ENCODE measurements at regions not wholly inside any gene's neighbourhood (a gene's known extent, or its start where the extent isn't known, plus 50 kb on each side); places are given as distances from the start of the nearest gene placed in this dataset.
"Not testable (repeated sequence)": the region's sequence is repeated elsewhere in the genome, so short reads cannot be mapped to it uniquely, and the experiment has no call there.

DNA sequence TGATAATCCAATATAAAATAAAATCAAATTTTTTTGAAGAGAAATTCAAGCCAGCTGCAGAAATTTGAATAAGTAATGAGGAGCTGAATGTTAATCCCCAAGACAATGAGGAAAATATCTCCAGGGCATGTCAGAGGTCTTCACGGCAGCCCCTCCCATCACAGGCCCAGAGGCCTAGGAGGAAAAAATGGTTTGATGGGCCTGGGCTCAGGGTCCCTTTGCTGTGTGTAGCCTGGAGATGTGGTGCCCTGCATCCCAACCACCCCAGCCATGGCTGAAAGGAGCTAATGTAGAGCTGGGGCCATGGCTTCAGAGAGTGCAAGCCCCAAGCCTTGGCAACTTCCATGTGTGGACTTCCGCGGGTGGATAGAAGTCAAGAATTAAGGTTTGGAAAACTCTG, 618.3 kb downstream of the TAF11L14 start:
- no peak overlapping the region for H3K9ac ChIP-seq (ENCODE audit: low read depth, low read length)
- H3K36me3 ChIP-seq (ENCODE audit: insufficient read depth, low read length), result no peaks in the 10 kb centered on the region
- H3K9me3 ChIP-seq (ENCODE audit: control insufficient read depth, insufficient read depth, low read length), result no peaks in the 10 kb centered on the region
- H3K4me1 ChIP-seq (ENCODE audit: insufficient read depth, low read length), result no peaks in the 10 kb centered on the region

DNA sequence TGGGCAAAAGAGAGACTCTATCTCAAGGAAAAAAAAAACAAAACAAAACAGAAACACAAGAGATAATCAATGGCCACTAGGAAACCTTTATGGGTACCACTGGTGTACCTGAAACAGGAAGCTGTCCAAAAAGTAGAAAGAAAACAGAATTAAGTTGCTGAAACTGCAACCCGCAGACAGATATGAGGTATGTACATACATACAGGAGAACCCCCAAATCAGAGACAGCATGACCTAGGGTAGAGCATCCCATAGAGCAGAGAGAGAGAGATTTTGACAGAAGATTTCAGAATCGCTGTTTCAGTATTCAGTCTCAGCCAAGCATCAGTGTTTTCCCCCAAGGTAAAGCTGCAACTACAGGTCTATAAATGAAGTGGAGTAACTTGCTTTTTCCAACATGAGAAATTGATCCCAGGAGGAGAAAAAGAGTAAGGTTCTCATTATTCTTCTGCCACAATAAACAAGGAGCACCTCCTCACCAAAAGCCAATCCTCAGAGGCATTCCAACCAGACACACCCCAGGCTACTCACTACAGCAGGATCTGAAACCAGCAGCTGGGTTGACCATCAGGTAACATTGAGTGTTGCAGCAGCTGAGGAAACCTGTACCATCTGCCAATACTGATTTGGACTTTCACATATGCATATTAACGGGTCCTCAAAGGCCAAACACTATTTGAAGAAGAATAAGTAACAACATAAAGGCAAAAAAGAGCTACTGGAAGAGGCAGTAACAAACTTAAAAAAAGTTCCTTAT, 630.0 kb downstream of the TAF11L14 start:
- no peak overlapping the region for H3K9ac ChIP-seq (ENCODE audit: low read depth, low read length)
- H3K4me1 ChIP-seq (ENCODE audit: insufficient read depth, low read length), result no peaks in the 10 kb centered on the region
- no peaks in the 10 kb centered on the region for H3K36me3 ChIP-seq (ENCODE audit: insufficient read depth, low read length)
- H3K9me3 ChIP-seq (ENCODE audit: control insufficient read depth, insufficient read depth, low read length), result no peaks in the 10 kb centered on the region

DNA sequence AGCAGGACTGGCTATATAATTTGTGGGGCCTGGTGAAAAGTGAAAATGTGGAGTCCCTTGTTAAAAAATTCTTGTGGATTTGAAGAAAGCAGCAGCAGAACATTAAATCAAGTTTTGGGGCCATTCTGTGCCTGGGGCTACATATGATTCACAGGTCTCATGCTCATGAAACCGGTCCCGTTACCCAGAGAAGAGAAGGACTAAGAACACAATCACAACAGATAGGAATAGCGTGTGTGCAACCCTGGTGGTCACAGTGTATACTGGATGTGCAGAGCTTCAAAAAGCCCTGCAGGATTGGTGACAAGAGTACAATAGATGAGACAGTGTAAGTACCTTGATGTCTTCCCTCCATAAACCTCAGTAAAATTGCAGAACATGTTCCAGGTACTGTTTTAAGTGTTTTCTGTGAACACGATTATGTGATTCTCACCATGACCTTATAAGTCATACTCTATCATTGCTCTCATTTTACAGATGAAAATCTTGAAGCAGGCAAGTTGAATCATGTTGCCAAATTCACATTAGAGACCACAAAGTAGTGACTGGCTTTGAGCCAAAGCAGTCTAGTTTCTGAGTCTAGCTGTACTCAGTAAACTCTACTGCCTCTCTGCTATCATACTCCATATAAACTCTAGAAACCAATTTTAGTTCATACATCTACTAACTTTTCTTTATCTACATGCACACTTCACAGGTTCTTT, 636.5 kb downstream of the TAF11L14 start:
- H3K9me3 ChIP-seq (ENCODE audit: control insufficient read depth, insufficient read depth, low read length), result no peaks in the 10 kb centered on the region
- no peaks in the 10 kb centered on the region for H3K36me3 ChIP-seq (ENCODE audit: insufficient read depth, low read length)
- no peaks in the 10 kb centered on the region for H3K4me1 ChIP-seq (ENCODE audit: insufficient read depth, low read length)
- no peak overlapping the region for H3K9ac ChIP-seq (ENCODE audit: low read depth, low read length)

DNA sequence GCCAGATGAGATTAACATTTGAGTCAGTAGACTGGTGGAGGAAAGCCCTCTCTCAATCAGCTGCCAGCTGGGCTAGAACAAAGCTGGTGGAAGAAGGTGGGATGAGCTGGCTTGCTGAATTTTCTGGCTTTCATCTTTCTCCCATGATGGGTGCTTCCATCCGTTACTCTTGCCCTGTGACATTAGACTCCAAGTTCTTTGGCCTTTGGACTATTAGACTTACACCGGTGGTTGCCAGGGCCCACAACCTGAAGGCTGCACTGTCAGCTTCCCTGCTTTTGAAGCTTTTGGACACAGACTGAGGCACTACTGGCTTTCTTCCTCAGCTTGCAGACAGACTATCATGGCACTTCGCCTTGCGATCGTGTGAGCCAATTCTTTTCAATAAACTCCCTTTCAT, 642.7 kb downstream of the TAF11L14 start:
- Histone ChIP-seq H3K36me3 (ENCODE audit: insufficient read depth, low read length) (no peaks in the 10 kb centered on the region), H3K4me1 (ENCODE audit: insufficient read depth, low read length) (no peaks in the 10 kb centered on the region), H3K9ac (ENCODE audit: low read depth, low read length) (no peak overlapping the region), H3K9me3 (ENCODE audit: control insufficient read depth, insufficient read depth, low read length) (no peaks in the 10 kb centered on the region)

DNA sequence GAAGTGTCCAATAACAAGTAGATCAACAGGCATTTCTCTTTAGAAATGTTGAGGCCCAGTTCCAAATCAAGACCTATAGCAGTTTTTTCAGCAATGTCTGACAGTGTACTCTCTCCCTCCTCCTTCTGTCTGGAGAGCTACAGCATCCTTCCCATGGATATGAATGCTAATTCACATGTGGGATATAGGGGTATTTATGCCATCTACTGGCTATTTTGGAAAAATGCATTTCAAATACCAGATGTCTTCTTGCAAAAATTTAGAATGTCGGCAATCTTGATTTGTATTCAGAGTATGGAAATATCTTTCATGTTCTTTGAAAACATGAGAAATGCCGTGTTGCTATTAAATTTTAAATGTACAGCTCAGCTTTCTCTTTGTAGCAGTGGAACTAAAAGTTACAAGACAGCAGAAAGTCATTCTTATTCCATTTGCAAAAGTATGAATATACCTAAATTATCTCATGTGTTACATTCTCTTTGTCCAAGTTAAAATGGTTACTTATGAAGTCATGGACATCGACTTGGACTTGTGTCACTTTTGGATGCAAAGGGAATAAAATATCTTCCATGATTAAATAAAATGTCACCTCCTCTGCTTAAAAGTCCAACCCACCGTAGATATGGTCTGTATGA, 647.8 kb downstream of the TAF11L14 start:
- H3K9ac ChIP-seq (ENCODE audit: low read depth, low read length), result no peak overlapping the region
- no peaks in the 10 kb centered on the region for H3K9me3 ChIP-seq (ENCODE audit: control insufficient read depth, insufficient read depth, low read length)
- H3K4me1 ChIP-seq (ENCODE audit: insufficient read depth, low read length), result no peaks in the 10 kb centered on the region
- no peaks in the 10 kb centered on the region for H3K36me3 ChIP-seq (ENCODE audit: insufficient read depth, low read length)

DNA sequence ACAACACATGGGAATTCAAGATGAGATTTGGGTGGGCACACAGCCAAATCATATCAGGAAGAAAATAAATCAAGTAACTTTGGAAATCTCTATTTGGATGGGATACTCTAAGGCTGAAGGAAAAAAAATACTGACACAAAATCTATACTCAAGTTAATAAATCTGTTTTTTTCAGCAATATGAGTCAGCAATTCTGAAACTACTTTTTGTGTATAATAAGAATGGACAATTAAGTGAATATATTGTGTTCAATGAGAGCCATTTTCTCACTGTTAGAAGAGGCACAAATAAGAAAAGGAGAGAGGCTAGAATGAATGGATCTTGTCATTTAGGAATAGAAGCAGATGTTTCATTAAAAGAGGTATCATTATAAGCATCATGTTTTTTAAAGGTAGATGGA, 651.0 kb downstream of the TAF11L14 start:
- no peak overlapping the region for H3K9ac ChIP-seq (ENCODE audit: low read depth, low read length)
- no peaks in the 10 kb centered on the region for H3K9me3 ChIP-seq (ENCODE audit: control insufficient read depth, insufficient read depth, low read length)
- H3K4me1 ChIP-seq (ENCODE audit: insufficient read depth, low read length), result no peaks in the 10 kb centered on the region
- H3K36me3 ChIP-seq (ENCODE audit: insufficient read depth, low read length), result no peaks in the 10 kb centered on the region

DNA sequence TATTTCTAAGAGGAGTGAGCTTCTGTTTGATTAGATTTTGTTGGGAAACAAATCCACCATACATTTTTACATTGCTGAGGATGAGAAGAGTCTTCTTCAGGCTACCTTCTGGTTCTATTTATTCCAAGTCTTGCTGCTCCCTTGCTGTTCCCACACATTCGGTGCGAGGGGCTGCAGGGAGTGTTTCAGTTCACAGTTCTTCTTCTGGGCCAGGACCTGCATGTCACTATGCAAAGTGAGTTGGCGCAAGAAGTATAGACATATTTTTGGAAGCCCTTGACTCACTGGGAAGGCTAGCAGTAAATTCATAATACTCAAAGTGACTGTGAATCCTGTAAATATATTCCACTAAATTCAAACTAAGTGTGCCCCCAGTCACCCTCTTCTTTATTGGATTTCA, 657.9 kb downstream of the TAF11L14 start:
- Histone ChIP-seq H3K36me3 (ENCODE audit: insufficient read depth, low read length) (no peaks in the 10 kb centered on the region), H3K9ac (ENCODE audit: low read depth, low read length) (no peak overlapping the region), H3K4me1 (ENCODE audit: insufficient read depth, low read length) (no peaks in the 10 kb centered on the region), H3K9me3 (ENCODE audit: control insufficient read depth, insufficient read depth, low read length) (no peaks in the 10 kb centered on the region)

DNA sequence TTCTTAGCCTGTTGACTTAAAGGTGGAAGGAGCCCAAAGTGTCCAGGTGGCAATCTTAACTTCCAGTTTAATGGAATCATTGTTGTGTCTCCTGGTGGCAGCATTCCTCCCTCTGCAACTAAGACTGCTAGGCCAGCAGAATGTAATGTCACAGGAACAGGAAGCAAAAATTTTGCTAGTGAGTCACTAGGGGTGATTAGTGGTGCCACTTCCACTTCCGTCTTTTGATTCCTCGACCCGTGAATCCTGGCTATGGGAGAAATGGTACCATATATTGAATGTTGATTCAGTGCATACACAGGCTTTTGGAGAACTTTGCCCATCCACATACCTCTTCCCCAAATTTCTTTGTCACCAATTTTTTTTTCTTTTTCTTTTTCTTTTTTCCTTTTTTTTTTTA, 661.4 kb downstream of the TAF11L14 start:
- H3K36me3 ChIP-seq (ENCODE audit: insufficient read depth, low read length); H3K4me1 ChIP-seq (ENCODE audit: insufficient read depth, low read length); H3K9ac ChIP-seq (ENCODE audit: low read depth, low read length); H3K9me3 ChIP-seq (ENCODE audit: control insufficient read depth, insufficient read depth, low read length): not testable (repeated sequence)

DNA sequence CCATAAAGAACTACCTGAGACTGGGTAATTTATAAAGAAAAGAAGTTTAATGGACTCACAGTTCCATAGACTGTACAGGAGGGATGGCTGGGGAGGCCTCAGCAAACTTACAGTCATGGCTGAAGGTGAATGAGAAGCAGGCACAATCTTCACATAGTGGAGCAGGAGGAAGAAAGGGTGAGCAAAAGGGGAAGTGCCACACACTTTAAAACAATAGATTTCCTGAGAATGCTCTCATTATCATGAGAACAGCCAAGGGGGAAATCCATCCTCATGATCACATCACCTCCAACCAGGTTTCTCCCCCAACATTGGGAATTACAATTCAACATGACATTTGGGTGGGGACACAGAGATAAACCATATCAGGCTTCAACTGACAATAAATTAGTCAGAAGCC, 664.9 kb downstream of the TAF11L14 start:
- peaks cover 4% of the 10 kb centered on the region; the same call in 1 of the 2 replicates for H3K4me1 ChIP-seq (ENCODE audit: insufficient read depth, low read length)
- H3K36me3 ChIP-seq (ENCODE audit: insufficient read depth, low read length), result no peaks in the 10 kb centered on the region
- H3K9ac ChIP-seq (ENCODE audit: low read depth, low read length), result no peak overlapping the region
- no peaks in the 10 kb centered on the region for H3K9me3 ChIP-seq (ENCODE audit: control insufficient read depth, insufficient read depth, low read length)

DNA sequence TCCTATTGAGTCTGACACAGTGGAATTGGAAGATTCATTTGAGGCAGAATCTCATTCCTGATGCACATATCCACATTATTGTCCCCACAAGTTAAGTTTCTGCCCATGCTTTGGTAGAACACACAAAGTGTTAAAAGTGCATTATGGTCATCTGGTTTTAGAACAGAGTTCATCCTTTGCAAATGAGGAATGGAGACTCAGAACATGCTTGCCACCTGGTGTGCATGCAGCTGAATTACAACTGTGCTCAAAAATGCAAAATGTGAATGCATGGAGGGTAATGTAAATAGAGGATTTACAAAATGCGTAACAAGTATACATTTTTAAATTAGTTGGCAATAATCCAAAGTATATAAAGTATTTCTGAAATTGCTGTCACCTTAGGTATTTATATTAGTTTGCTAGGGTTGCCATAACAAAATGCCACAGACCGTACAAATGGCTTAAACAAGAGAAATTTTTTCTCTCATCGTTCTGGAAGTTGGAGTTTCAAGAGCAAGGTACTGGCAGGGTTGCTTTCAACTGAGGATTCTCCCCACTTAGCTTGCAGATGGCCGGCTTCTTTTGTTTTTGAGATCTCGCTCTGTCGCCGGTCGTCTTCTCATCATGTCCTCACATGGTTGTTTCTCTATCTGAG, 671.1 kb downstream of the TAF11L14 start:
- peaks cover 7% of the 10 kb centered on the region; the same call in 1 of the 2 replicates for H3K4me1 ChIP-seq (ENCODE audit: insufficient read depth, low read length)
- no peak overlapping the region for H3K9ac ChIP-seq (ENCODE audit: low read depth, low read length)
- no peaks in the 10 kb centered on the region; the same call in 1 of the 2 replicates for H3K9me3 ChIP-seq (ENCODE audit: control insufficient read depth, insufficient read depth, low read length)
- no peaks in the 10 kb centered on the region for H3K36me3 ChIP-seq (ENCODE audit: insufficient read depth, low read length)

DNA sequence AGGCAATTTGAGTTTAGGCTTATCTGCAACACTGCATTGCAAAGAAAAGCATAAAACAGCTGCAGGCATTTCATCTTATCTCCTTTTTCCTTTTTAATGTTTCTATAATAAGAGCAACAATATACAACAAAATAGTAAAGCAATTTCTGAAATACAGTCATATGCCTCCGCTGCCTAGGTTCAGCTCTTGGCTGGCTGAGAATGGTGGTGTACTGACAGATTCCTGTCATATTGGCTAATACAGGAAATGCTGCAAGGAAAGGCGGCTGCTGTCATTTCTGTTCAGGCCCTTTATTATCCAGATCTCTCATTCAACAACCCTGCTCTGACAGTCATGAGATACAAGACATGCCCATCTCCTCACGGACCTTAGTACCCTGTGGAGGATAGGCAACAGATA, 677.0 kb downstream of the TAF11L14 start:
- H3K36me3 ChIP-seq (ENCODE audit: insufficient read depth, low read length), result no peaks in the 10 kb centered on the region
- H3K9me3 ChIP-seq (ENCODE audit: control insufficient read depth, insufficient read depth, low read length), result no peaks in the 10 kb centered on the region; the same call in 1 of the 2 replicates
- H3K9ac ChIP-seq (ENCODE audit: low read depth, low read length), result no peak overlapping the region
- no peaks in the 10 kb centered on the region for H3K4me1 ChIP-seq (ENCODE audit: insufficient read depth, low read length)

DNA sequence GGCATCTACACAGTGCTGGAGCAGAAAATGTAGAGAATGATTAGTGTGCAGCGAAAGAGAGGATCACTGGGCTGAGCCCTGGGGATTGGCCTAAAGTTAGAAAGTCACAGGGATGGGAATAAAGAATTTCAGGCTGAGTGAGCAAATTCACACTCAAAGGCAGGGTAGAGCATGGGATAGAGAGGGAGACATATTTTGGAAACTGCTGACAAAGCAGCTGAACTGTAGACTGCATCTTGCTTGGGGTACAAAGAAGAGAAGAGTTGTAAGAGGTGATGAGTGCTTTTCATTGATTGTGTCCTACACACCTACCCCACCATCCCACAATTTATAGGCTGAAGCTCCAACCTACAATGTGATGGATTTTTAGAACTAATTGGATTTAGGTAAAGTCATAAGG, 677.8 kb downstream of the TAF11L14 start:
- no peaks in the 10 kb centered on the region for H3K4me1 ChIP-seq (ENCODE audit: insufficient read depth, low read length)
- H3K9me3 ChIP-seq (ENCODE audit: control insufficient read depth, insufficient read depth, low read length), result no peaks in the 10 kb centered on the region; the same call in 1 of the 2 replicates
- H3K9ac ChIP-seq (ENCODE audit: low read depth, low read length), result no peak overlapping the region
- no peaks in the 10 kb centered on the region for H3K36me3 ChIP-seq (ENCODE audit: insufficient read depth, low read length)

DNA sequence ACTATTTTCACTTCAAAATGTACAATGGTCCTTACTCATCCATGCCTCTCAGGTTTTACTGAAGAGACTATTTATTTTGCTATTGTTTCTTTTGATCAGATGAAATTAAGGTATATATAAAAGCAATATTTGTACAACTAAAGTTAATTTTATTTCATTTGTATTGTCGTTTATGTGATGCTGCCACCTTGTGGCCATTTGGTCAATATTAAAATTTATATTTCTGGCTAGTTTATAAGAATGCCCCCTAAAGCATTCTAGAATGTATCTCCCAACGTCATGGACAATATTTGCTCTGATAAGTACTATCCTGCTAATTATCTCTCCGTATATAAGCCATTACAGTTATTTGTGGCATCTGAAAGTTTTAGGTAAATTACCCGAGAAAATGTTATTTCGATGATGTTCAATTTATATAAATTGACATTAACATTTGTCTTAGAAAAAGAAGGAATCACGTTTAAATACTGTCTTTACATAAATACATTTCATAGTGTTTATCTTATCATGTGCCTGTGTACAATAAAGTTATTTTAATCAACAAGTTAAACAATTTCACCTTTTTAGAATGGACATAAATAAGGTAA, 680.0 kb downstream of the TAF11L14 start:
- no peaks in the 10 kb centered on the region for H3K4me1 ChIP-seq (ENCODE audit: insufficient read depth, low read length)
- H3K9ac ChIP-seq (ENCODE audit: low read depth, low read length), result no peak overlapping the region
- no peaks in the 10 kb centered on the region for H3K9me3 ChIP-seq (ENCODE audit: control insufficient read depth, insufficient read depth, low read length)
- H3K36me3 ChIP-seq (ENCODE audit: insufficient read depth, low read length), result no peaks in the 10 kb centered on the region

DNA sequence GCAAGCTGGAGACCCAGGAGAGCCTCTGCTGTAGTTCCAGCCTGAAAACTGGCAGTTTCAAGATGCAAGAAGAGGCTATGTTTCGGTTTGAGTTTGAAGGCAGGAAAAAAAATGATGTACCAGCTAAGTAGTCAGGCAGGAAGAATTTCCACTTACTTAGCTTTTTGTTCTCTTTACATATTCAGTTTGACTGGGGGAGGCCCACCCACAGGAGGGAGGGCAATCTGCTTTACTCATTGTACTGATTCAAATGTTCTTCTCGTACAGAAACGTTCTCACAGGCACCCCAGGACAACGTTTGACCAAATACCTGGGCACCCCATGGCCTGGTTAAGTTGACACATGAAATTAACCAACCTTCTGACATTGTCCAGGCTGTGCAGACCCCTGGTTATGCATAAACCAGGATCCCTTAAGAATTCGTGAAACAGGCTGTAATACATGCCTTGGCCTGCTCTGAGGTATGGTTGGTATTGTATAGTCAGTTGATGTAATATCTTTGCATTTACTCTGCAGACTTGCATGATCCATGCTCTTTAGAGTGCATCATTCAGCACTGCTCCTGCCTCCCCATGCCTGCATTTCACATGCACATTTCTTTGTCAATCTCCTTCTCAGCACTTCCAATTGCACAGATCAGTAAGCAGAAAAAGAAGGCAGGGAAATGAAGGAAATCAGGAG, 687.1 kb downstream of the TAF11L14 start:
- H3K9me3 ChIP-seq (ENCODE audit: control insufficient read depth, insufficient read depth, low read length), result no peaks in the 10 kb centered on the region
- no peaks in the 10 kb centered on the region for H3K4me1 ChIP-seq (ENCODE audit: insufficient read depth, low read length)
- H3K9ac ChIP-seq (ENCODE audit: low read depth, low read length), result no peak overlapping the region
- H3K36me3 ChIP-seq (ENCODE audit: insufficient read depth, low read length), result no peaks in the 10 kb centered on the region

Data from ES-I3 (cell line).